Stimulated activated CD4-positive, alpha-beta T cell treated with anti-CD3 and anti-CD28 coated beads, Interleukin-1b, Interleukin-23, amount 100 ng/mL, for 4 hours (primary cell): ENCODE measurements at regions not wholly inside any gene's neighbourhood (a gene's known extent, or its start where the extent isn't known, plus 50 kb on each side); places are given as distances from the start of the nearest gene placed in this dataset.
"Not testable (repeated sequence)": the region's sequence is repeated elsewhere in the genome, so short reads cannot be mapped to it uniquely, and the experiment has no call there.

Source experiments
- DNase-seq, 2 donors: peaks; one replicate each; pipeline ENCODE4 v3.0.0-alpha.2; 2020; ENCODE audit warnings: low read depth in 2 of 2

DNA sequence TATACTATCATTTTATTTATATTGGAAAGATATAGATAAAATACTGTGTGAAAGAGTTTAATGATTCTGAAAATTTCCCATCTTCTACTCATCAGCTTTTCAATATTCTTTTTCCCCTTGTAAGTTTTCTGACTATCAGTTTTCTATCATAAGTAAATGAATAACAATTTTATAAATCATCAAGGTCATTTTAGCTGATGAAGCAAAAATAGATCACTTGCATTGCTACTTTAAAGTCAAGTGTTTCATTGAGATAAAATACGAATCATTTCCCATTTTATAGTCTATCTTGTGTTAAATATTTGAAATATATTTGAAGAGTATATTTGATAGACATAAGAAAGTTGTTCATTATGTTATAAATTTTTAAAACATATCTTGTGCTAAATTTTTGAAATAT, 811.0 kb upstream of the GALNTL6 start:
- DNase-seq: no peak

DNA sequence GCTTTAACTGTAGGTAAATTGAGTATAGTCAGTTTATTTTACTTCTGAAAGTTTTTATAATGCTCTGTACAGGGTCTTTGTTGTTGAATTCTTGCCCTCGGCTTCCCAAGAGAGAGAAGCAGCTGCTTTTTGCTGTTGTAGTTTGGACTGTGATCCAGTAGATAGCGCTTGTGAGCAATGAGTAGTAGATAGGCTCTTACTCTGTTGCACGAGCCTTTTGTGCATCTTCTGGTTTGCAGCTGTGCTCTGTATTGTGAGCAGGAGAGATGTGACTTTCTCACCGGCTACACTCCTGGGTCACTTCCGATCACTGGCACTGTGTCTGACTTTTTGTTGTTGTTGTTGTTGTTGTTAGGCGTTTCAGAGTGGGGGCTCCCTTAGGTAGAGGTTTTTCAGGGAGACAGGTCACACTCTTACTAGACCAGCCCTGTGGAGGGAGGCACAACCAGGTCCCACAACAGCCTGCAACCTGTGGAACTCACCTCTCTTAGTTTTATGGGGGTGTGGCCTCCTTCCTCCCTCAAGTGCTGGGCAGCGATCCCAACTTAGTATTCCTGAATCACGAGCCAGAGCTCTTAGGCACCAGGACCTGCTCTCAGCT, 822.1 kb upstream of the GALNTL6 start:
- no peak for DNase-seq

DNA sequence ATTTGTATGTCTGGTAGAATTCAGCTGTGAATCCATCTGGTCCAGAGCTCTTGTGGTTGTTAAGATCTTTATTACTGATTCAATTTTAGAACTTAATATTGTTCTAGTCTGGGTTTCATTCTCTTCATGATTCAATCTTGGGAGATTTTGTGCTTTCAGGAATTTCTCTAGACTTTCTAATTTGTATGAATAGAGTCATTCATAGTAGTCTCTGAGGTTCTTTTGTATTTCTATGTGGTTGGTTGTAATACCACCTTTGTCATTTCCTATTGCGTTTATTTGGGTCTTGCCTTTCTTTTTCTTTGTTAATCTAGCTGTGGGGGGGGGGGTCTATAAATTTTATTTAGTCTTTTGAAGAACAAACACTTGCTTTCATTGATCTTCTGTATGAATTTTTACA, 824.8 kb upstream of the GALNTL6 start:
- DNase-seq: no peak

DNA sequence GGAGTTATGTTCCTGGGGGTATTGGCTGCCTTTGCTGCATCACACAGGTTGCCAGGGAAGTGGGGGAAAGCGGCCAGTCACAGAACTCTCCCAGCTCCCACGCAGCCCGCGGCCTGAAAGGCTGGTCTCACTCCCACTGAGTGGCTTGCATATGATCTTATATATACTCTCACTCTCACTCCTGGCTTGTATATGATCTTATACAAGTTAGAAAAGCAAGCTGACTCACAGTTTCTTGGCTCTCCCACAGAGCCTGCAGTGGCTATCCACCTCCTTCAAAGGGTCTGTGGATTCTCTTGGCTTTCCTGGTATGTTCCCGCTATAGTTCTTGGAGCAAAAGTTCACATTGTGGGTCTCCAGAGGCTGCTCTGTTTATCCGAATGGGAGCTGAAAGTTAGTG, 833.5 kb upstream of the GALNTL6 start:
- no peak for DNase-seq

DNA sequence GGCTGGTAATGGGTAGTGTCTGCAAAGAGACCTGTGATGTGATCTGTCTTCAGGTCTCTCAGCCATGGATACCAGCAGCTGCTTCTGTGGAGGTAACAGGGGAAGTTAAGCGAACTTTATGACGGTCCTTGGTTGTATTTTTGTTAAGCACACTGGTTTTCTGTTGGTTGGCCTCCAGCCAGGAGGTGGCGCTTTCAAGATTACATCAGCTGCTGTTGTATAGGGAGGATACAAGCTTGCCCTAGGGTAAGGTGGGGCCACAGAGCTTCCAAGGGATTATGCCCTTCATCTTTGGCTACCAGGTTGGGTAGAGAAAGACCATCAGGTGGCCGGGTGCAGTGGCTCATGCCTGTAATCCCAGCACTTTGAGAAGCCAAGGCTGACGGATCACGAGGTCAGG, 834.2 kb upstream of the GALNTL6 start:
- no peak for DNase-seq

DNA sequence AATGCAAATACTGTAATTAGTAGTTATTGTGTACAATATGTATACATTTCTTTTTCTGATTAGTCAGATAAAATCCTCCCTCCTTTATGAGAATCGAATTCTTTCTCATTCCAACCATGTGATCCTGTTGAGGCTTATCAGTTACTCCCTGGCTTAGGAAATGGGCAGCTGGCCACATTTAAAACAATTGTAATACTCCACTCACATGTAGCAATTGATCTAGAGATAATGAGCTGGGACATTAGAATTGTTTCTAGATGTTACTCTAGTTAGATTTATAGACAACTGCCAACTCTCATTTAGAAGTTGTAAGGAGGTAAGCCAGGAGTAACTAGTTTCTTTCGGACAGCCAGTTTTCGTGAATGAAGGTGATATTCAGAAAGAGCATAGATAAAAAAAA, 859.3 kb upstream of the AADAT start:
- no peak for DNase-seq

DNA sequence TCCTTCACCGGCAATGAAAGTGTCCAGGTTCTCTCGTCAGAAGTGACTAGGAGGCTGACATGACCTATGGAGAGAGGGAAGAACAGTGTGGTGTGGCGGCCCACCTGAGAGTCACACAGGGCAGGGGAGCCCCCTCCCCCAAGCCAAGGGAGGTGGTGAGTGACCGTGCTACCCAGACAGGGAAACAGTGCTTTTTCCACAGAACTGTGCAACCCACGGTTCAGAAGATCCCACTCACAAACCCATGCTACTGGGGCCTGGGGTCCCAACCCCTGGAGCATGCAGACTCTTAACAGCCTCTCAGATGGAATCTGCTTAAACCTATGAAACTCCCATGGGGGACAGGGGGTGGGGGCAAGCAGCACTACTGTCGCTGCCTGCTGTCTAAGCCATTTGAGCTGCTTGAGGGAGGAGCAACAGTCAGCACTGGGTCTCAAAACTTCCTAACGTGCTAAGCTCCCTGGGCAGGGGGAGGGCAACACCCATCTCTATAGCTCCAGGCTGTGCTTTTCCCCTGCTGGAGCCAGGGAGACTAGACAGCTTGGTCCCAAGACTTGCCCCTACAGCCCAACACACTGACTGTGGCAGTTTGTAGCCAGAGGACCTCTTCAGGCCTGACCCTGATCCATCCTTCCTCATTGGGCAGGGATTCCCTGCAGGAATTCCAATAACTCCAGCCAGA, 850.4 kb upstream of the AADAT start:
- DNase-seq: no peak

DNA sequence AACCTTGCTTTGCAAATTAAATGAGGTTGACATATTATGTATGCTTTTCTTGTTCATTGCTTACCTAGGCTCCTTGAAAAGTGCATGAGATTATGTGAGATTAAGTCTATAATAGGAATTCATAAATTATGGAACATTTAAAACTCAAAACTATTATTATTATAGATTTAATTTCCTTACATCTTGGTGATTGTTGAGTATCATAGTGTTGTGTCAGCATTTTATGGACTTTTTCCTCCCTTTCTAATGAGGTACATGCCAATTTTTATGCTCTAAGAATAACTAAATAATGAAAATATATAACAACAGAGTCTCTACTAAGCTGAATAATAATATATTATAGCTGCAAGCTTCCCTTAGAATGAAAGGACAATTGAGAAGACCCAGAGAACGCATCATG, 848.8 kb upstream of the AADAT start:
- no peak for DNase-seq

DNA sequence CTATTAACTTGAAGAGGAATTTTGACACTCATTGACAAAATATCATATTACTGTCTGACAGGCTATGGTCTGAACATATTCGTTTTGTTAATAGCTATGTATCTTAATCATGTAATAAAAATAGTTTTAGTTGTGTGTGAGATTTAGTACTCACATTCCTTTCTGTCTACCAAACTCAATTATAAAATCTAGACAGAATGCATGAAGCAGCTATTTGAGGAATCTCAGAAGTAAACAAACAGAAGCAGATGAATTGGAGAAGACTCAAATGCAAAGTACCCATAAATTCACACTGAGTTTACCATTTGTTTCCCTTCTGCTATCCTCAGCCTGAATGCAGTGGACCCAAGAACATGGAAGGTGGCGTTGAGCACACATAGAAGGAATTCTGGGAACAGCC, 841.6 kb upstream of the AADAT start:
- DNase-seq: no peak

DNA sequence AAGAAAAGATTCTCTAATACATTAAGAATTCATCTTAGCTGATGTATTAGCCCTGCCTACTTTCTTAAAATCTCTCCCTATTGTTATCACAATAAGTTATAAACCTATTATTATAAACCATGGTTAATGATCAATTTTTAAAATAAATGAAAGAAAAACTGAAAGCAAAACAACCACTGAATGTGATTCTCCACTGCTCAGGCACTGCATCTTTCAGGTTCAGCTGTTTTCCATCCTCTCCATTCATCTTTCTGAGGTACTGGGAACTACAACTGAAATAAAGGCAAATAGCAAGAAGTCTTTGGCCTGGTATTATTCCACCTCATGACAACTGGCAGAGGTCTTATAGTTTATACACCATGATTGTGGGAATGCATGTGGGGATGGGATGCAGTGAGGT, 798.9 kb upstream of the AADAT start:
- DNase-seq: no peak

DNA sequence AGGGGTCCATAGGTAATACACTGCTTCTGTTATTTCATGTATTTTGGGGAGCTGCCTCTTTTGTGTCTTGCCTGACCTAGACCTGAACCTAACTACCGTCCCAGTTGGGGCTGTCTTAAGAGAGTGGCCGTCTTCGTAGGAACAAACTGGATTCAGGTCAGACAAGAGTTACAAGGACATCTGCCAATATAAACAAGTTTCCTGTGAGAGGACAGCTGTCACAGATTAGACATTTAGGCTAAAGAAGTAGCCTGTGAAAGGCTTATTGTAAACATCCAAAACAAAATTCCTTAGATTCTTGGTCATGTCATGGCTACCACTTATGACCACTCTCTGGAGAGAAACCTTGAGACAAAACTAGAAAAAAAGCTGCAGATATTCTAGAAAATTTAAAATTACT, 797.6 kb upstream of the AADAT start:
- no peak for DNase-seq

DNA sequence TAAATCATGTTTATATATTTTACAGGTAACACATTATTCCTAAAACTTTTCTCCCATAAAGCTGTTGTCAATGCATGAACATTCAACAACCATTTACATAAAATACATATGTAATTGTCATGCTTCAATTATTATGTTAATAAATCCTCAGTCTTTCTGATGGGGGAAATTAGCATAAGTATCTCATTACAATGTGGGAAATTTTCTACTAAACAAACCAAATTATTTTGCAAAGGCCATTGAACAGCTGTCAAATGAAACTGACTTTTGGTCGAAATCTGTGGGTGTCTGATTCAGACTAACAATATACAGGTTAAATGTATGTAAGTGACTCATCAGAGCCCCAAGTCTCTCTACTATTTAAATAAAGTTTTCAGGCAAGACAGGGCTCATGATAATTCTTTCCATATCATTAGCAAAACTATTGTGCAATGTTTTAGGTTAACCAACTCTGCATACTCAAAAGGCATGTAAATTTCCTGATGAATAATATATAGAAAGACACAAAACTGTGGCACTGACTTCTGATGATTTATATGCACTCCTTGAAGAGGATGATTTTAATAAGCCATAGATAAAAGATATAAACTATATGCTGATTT, 795.3 kb upstream of the AADAT start:
- no peak for DNase-seq

DNA sequence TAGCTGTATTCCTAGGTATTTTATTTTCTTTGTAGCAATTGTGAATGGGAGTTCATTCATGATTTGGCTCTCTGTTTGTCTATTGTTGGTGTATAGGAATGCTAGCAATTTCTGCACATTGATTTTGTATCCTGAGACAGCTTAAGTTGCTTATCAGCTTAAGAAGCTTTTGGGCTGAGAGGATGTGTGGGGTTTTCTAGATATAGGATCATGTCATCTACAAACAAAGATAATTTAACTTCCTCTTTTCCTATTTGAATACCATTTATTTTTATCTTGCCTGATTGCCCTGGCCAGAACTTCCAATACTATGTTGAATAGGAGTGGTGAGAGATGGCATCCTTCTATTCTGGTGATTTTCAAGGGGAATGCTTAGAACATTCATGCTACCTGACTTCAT, 791.9 kb upstream of the AADAT start:
- not testable (repeated sequence) for DNase-seq

DNA sequence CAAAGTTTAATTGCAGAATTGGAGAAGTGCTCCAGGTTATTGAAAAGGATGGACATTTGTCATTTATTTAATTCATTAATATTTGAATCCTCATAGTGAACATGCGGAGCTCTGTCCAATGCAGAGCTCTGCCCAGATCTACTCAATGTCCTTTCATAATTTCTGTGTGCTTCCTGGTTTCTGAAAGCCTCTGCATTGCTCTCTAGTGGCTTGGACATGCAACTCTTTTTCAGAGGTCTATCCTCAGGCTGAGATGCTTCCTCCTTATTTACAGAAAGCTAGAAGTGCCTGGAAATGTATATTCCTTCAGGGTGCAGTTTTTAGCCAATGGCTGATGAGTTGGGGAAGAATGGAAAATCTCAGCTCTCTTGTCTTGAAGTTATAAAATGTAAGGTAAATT, 786.1 kb upstream of the AADAT start:
- no peak for DNase-seq

DNA sequence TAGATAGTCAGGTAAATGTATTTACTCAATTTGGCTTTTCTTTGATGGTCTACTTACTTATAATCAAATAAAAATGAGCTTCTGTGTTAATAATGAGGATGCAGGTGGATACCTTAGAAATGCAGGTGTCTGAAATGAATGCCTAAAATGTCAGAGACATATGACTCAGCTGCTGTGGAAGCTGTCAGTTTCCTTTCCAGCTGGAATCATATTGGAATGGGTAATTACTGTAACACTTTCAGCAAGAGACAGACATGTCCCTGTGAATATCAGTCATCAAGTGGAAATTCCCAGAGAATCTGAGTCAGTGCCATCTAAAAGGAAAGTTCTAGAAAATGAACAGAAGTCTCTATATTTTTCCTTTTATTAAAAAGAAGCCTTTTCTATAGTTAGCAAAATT, 783.0 kb upstream of the AADAT start:
- no peak for DNase-seq

DNA sequence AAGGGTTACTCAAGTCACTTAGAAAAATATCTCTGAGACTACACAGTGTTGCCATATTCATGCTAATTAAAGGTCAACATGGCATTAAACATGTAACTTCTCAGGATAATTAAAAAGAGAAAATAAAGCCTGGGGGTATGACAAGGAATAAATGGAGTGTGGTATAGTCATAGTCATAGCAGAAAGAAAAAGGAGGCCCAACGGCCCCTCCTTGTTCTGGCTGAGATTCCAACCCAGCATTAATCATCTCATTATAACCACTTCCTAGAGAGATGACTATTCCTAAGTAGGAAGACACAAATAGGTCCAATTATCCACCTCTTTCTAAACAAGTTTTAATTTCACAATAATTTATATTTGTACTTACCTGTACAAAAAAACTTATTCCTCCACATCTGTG, 778.4 kb upstream of the AADAT start:
- no peak for DNase-seq

DNA sequence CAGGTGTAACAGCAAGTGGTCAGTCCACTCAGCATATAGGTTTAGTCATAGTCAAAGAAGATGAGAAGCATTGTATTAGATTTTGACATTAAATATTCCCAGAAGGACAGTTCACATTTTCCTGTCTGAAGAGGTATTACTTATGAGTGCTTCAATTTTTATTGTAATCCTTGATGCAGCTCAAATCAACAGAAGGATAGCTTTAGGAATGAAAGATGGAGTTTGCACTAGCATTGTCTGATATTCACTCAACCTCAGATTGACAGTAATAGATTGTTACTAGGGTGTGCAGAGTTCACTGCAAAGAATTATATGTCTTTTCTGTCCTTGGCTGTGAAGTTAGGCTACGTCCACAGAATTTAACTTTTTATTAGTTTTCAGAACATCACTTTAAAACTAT, 764.3 kb upstream of the AADAT start:
- DNase-seq: no peak

DNA sequence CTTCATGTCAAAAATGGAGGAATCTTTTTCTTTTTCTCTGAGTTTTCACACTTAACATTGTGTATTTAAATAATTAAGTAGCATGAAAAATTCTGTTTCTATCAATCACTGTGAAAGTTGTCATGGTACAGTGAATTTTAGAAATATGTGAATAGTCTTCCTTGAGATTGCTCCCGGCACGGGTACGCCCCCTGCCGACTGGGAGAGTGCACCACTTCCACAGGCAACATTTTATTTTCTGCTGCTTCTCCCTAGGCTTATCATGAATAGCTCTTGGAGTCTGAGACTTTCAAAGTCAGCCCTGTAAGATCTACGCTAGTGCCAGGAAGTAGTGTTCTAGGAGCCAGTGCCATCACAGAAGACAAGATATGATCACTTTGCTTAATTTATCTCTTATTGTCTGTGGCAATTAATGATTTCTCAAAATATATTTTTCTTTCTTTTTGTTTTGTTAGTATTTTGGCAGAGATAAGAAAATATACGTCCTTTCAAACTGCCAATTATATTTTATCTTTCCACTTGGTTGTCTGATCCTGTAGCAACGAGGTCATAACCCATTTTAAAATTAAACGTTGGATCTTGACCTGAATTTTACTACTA, 763.8 kb upstream of the AADAT start:
- no peak for DNase-seq

DNA sequence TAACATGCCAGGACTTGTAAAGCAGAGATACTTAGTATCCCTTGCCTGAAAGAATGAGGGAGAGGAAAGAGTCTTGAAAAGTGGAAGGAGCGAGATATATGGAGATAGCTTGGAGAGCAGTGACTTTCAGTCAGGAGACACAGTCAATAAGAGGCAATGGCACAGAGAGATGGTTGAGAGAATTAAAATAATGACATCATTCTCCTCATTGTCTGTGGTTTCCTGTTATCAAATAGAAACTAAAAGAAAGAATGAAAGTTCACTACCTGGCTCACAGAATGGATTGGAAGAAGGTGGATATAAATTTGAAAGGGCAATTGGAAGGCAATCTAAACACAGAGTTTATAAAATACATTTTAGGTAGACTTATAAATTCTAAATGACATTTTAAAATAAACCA, 760.2 kb upstream of the AADAT start:
- no peak for DNase-seq

DNA sequence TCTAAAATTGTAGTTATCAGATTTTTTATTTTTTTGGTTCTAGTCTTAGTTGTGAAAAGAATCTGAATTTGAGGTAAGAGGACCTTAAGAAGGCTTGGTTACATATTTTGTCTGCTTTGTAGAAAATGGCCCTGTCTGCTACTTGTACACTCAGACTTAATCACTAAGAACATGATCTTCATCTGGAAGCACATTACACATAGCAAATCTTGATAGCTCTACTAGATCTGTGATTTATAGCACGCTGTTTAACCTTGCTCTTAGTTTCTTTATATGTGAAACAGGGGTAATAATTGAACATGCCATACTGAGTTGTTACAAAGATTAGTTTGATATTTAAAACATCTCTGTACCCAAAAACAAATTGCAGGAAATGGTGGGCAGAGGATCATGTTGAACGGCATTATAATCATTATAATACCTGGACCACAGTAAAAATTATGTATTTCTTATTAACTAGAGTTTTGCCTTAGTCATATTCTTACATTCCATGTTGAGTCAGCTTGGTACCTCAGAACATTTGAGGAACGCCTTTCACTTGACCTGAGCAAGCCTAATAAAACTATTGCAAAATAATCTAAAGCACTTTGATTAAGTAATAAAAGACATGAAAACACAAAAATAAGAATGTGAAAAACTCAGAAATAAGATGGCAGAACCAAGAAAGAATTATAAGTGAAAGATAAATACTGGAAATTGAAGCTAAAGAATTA, 738.0 kb upstream of the AADAT start:
- no peak for DNase-seq

DNA sequence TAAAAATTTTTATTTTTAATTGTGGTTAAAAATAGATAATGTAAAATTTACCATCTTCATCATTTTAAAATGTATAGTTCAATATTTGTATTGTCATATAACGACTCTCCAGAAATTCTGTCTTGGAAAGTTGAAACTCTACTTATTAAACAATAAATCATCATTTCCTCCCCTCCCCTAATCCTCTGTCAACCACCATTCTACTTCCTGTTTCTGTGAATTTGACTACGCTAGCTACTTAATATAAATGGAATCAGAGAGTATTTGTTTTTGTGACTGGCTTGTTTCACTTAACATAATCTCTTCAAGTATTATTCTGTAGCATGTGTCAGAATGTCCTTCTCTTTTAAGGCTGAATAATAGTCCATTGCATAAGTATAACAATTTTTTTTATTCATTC, 729.0 kb upstream of the AADAT start:
- DNase-seq: no peak

DNA sequence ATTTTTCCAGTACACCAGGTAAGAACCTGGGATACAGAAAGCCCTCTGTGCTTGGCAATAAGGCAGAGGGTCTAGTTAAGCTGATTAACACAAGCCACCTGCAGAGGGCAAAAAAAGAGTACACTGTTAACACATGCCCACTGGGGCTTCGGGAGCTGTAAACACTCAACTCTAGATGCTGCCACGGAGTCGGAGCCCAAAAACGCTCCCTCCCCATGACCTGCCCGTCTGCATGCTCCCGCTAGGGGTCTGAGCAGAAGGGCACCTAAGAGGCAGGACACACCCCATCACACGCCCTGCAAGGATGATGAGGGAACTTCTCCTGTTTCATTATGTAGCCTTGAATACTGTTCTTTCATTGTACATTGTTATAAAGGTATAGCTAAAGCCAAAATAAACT, 715.6 kb upstream of the AADAT start:
- no peak for DNase-seq

DNA sequence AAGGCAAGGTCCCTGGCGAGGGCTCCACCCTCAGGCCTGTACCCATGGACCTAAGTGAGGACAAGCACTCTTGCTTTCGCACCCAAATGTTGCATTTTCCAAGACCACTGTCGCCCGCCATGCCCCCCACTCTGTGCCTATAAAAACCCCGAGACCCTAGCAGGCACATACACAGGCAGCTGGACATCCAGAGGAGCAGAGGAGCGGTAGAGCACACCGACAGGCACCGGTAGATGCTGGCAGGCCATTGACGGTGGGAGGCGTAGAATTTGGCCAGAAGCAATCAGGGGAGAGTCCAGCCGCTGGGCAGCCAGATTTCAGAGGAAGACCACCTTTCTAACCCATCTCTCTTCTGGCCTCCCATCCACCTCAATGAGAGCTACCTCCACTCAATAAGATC, 715.2 kb upstream of the AADAT start:
- no peak for DNase-seq
